Mammary epithelial cell (primary cell): ENCODE measurements at regions not wholly inside any gene's neighbourhood (a gene's known extent, or its start where the extent isn't known, plus 50 kb on each side); places are given as distances from the start of the nearest gene placed in this dataset.

Source experiments
- CTCF ChIP-seq, 2 donors: IDR thresholded peaks in 1 of 2; conservative IDR thresholded peaks in 1 of 2; 2 replicates each; pipeline ENCODE4 v1.5.1; 2011 to 2012; ENCODE audit warnings: inconsistent platforms in 2 of 2, low read length in 2 of 2, mild to moderate bottlenecking in 2 of 2, control low read depth in 1 of 2, low read depth in 1 of 2; ENCODE audit not compliant: insufficient read depth in 1 of 2; ENCODE audit errors: extremely low read depth in 1 of 2
- EZH2 ChIP-seq: IDR thresholded peaks from 2 replicates; pipeline ENCODE4 v1.6.1; 2012; ENCODE audit warnings: low read length, inconsistent platforms, borderline replicate concordance

DNA sequence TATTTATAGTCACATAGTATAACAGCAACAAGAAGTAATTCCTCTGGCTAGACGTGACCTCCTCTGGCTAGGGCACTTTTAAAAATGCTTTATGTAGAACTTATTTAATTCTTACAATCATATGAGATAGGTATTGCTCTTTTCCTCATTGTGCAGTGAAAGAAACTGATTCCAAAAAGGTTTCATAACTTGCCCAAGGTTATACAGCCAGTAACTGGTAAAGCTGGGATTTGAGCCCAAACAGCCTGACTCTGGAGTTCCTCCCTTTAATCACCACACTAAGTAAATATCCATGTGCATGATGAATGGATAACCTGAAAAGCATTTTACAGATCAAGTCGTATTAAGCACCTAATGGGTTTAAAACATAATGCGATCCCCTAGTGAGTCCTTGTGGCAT, 214.6 kb downstream of the PRL start:
- TF ChIP-seq CTCF (conservative IDR thresholded peaks at IDR 0.05 in 1 of 2, IDR thresholded peaks at IDR 0.05 in 1 of 2; ENCODE audit: extremely low read depth in 1 of 2, insufficient read depth in 1 of 2, low read depth in 1 of 2, low read length in 2 of 2) = no peak
- TF ChIP-seq EZH2 = no peak
